MCF 10A (cell line): ENCODE measurements at regions not wholly inside any gene's neighbourhood (a gene's known extent, or its start where the extent isn't known, plus 50 kb on each side); places are given as distances from the start of the nearest gene placed in this dataset.

ENCODE experiments used
- BruUV-seq: library from RNA; stranded (reverse); fragments of 400-500 nt; replicated peaks from 2 replicates; lab custom pipeline; 2021; lab: Mats Ljungman, UMichigan
- CTCF ChIA-PET: fragments of 300-600 bp; sonication (Branson Sonifier 250); formaldehyde crosslinking; extraction: SDS; loops from one replicate; lab custom pipeline; 2021; ENCODE audit warnings: antibody characterized with exemption, inconsistent platforms; lab: Yijun Ruan, JAX
- POLR2A ChIA-PET: fragments of 300-600, 350-650 bp; sonication (Branson Sonifier 250); formaldehyde crosslinking; extraction: SDS; loops from one replicate; lab custom pipeline; 2020; ENCODE audit warnings: antibody characterized with exemption, inconsistent platforms; lab: Yijun Ruan, JAX
- DNase-seq: peaks from one replicate; pipeline ENCODE4 v3.0.0-alpha.2; 2018; ENCODE audit not compliant: unreplicated experiment
- H3K27ac Mint-ChIP-seq: one replicate; pipeline ENCODE4 v1.8.0; 2022; ENCODE audit warnings: mild to moderate bottlenecking, low read depth, mixed read lengths; ENCODE audit not compliant: unreplicated experiment
- H3K27me3 Mint-ChIP-seq: one replicate; pipeline ENCODE4 v1.8.0; 2022; ENCODE audit warnings: mixed read lengths; ENCODE audit not compliant: insufficient read depth, unreplicated experiment
- H3K36me3 Mint-ChIP-seq: one replicate; pipeline ENCODE4 v1.8.0; 2022; ENCODE audit warnings: mild to moderate bottlenecking, moderate library complexity, mixed read lengths; ENCODE audit not compliant: insufficient read depth, unreplicated experiment
- H3K4me1 Mint-ChIP-seq: one replicate; pipeline ENCODE4 v1.8.0; 2022; ENCODE audit warnings: mixed read lengths; ENCODE audit not compliant: insufficient read depth, unreplicated experiment
- H3K4me3 Mint-ChIP-seq: one replicate; pipeline ENCODE4 v1.8.0; 2022; ENCODE audit warnings: mild to moderate bottlenecking, moderate library complexity, mixed read lengths; ENCODE audit not compliant: unreplicated experiment
- H3K9me3 Mint-ChIP-seq: one replicate; pipeline ENCODE4 v1.8.0; 2022; ENCODE audit warnings: mixed read lengths; ENCODE audit not compliant: unreplicated experiment
- intact Hi-C: fragments of 100-400 bp; cut with micrococcal nuclease; formaldehyde crosslinking; loops from 2 replicates; pipeline ENCODE4 v1.14.1; 2022
- TF ChIP-seq, protein P1 (sequence below): fragments of 200-600 bp; IDR thresholded peaks from one replicate; pipeline ENCODE4 v1.8.0; 2022; ENCODE audit warnings: antibody characterized with exemption, mild to moderate bottlenecking; ENCODE audit not compliant: unreplicated experiment

DNA sequence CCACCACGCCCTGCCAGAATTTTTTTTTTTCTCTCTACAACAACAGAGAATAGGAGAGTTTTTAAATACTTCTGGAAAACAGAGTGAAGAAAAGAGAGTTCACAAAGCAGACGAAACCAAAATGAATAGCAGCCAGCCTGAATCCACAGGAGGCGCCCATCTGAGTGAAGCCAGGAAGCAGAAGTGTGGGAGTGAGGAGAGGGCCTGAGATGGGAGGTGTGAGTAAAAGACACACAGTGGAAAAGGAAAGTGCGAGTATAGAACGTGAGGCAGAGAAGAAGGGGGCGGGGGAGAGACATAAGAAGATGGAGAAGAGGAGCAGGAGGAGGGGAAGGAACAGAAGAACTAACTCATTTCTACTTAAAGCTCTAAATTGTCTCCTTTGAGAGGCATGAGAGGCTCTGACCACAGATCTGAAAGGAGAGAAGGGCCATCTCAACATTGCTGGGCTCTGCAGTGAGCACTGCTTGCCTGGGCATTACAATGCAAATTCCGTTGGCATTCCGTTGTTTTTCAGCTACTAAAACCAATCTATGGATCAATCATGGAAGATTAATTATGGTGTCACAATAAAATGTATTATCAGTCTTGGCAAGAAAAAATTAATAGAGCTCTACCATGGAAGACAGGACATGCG is 140.1 kb upstream of the CPSF6 start:
- peaks cover 6% of the 10 kb centered on the region for H3K36me3 Mint-ChIP-seq
- TF ChIP-seq, protein P1, sequence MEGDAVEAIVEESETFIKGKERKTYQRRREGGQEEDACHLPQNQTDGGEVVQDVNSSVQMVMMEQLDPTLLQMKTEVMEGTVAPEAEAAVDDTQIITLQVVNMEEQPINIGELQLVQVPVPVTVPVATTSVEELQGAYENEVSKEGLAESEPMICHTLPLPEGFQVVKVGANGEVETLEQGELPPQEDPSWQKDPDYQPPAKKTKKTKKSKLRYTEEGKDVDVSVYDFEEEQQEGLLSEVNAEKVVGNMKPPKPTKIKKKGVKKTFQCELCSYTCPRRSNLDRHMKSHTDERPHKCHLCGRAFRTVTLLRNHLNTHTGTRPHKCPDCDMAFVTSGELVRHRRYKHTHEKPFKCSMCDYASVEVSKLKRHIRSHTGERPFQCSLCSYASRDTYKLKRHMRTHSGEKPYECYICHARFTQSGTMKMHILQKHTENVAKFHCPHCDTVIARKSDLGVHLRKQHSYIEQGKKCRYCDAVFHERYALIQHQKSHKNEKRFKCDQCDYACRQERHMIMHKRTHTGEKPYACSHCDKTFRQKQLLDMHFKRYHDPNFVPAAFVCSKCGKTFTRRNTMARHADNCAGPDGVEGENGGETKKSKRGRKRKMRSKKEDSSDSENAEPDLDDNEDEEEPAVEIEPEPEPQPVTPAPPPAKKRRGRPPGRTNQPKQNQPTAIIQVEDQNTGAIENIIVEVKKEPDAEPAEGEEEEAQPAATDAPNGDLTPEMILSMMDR, result no peak
- peaks cover 7% of the 10 kb centered on the region for H3K4me1 Mint-ChIP-seq
- H3K4me3 Mint-ChIP-seq, result no peak overlapping the region
- ChIA-PET CTCF (no interaction called here), POLR2A (interaction anchor here (0.6 to 0.7 kb wide), 2 partner anchors 47 to 244 kb away, joined by 3 to 5 read pairs; no protein-coding TSS in a partner anchor)
- BruUV-seq, result no TSS peak
- DNase-seq, result no peak
- no peak overlapping the region for H3K27ac Mint-ChIP-seq
- no peaks in the 10 kb centered on the region for H3K27me3 Mint-ChIP-seq
- no peaks in the 10 kb centered on the region for H3K9me3 Mint-ChIP-seq
- intact Hi-C loops, result no loop called here

DNA sequence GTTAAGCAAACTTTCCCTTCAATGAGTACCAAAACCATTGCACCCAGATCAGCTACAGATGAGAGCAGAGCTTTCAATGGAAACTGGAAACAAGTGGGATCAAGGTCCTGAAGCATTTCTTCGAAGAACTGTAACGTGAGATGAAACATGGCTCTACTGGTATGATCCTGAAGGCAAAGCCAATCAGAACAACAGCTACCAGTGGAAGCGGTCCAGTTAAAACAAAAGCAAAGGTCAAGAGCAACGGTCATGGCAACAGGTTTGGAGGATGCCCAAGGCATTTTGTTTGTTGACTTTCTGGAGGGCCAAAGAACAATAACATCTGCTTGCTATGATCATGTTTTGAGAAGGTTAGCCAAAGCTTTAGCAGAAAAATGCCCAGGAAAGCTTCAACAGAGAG is 137.9 kb upstream of the CPSF6 start:
- TF ChIP-seq, protein P1, result no peak
- BruUV-seq, result no TSS peak
- Mint-ChIP-seq H3K4me3 (no peak overlapping the region), H3K4me1 (peaks cover 7% of the 10 kb centered on the region), H3K27ac (no peak overlapping the region), H3K27me3 (no peaks in the 10 kb centered on the region), H3K36me3 (peaks cover 6% of the 10 kb centered on the region), H3K9me3 (no peaks in the 10 kb centered on the region)
- ChIA-PET CTCF (no interaction called here), POLR2A (interaction anchor here (0.9 kb wide), 1 partner anchor 11 kb away, joined by 3 read pairs; no protein-coding TSS in a partner anchor)
- peak; percentile 85 for DNase-seq
- intact Hi-C loops, result no loop called here

DNA sequence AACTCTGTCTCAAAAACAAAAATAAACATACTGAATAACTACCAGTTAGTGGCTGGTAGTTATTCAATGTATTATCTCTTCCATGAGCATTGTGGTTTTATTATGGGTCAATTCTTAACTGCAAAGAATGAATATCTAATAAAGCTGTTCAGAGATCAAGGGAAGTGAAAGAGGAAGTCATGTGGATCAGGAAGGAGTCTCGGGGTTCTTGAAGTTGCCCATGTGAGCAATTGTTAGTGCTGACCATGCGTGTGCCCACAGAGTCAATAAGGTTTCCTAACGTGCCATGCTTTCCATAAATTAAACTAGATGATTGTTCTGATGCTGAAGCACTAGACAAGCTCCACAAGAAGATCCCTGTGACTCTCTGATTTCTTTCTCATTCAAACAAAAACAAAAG is 136.5 kb upstream of the CPSF6 start:
- CTCF ChIA-PET, result interaction anchor here (0.6 to 0.7 kb wide), 2 partner anchors 54 to 1330 kb away, joined by 3 to 4 read pairs; no protein-coding TSS in a partner anchor
- Mint-ChIP-seq H3K36me3 (peaks cover 6% of the 10 kb centered on the region), H3K4me1 (peaks cover 8% of the 10 kb centered on the region), H3K27ac (no peak overlapping the region), H3K27me3 (no peaks in the 10 kb centered on the region), H3K9me3 (no peaks in the 10 kb centered on the region), H3K4me3 (no peak overlapping the region)
- no TSS peak for BruUV-seq
- POLR2A ChIA-PET, result no interaction called here
- intact Hi-C loops, result no loop called here
- TF ChIP-seq, protein P1, result no peak
- no peak for DNase-seq

DNA sequence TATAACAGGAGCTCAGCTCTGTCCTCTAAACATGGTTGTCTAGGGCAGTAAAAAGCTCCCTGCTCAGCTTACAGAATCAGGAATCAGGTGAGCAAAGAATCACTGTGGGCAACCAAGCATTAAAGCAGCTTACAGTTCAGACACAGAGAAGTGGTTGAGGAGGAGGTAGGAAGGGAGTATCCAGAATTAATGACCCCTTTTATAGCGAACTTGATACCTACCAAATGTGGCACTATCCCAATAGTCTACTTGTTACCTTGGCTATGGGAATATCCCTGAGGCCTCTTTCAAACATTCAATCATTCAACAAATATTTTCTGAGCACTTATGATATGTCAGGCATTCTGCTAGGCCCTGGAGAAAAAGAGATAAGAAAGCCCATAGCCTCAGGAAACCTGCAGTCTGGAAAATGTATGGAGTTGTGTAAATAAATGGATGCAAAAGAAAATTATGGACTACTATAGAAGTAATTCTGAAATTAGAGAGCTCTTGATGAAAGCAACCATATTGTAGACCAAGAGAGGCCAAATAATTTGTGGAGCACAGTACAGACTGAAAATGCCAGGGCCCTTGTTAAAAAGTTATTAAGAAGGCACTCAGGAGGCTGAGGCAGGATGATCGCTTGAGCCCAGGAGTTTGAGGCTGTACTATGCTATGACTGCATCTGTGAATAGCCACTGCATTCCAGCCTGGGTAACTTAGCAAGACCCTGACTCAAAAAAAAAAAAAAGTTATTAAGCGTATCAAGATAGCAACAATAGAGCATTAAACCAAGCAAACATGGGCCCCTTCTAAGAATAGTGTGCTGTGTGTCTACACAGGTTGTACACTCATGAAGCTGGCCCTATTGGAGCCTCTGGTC is 134.0 kb upstream of the CPSF6 start:
- TF ChIP-seq, protein P1, result no peak
- Mint-ChIP-seq H3K4me1 (peaks cover 13% of the 10 kb centered on the region), H3K9me3 (no peaks in the 10 kb centered on the region), H3K36me3 (no peaks in the 10 kb centered on the region), H3K27me3 (no peaks in the 10 kb centered on the region), H3K27ac (no peak overlapping the region), H3K4me3 (no peak overlapping the region)
- ChIA-PET CTCF (interaction anchor here (0.6 to 1.0 kb wide), 2 partner anchors 44 to 253 kb away, joined by 3 read pairs; no protein-coding TSS in a partner anchor), POLR2A (interaction anchor here (0.6 kb wide), 1 partner anchor 359 kb away, joined by 3 read pairs; no protein-coding TSS in a partner anchor)
- intact Hi-C loops, result no loop called here
- BruUV-seq, result no TSS peak
- no peak for DNase-seq
